Right cardiac atrium (tissue), 5 donors: ENCODE measurements at regions not wholly inside any gene's neighbourhood (a gene's known extent, or its start where the extent isn't known, plus 50 kb on each side); places are given as distances from the start of the nearest gene placed in this dataset.

ENCODE experiments used
- ATAC-seq, 2 donors: fragments of 200-7000 bp; cut with Tn5 transposase; one replicate each; pipeline versions ENCODE4 v1.8.0 to v1.9.1; 2020; ENCODE audit warnings: moderate library complexity in 2 of 2, mild to moderate bottlenecking in 1 of 2
- DNase-seq, 3 donors: peaks; one replicate each; pipeline ENCODE4 v3.0.0-alpha.2; 2020
- H3K27ac ChIP-seq: one replicate; pipeline ENCODE4 v1.5.1; 2013; ENCODE audit warnings: mild to moderate bottlenecking, low read length, control low read depth, moderate library complexity
- H3K27me3 ChIP-seq: one replicate; pipeline ENCODE4 v1.6.1; 2013; ENCODE audit not compliant: control insufficient read depth, insufficient read depth
- H3K4me1 ChIP-seq: one replicate; pipeline ENCODE4 v1.6.1; 2013; ENCODE audit warnings: low read length; ENCODE audit not compliant: control insufficient read depth, insufficient read depth
- H3K4me3 ChIP-seq: one replicate; pipeline ENCODE4 v1.5.1; 2013; ENCODE audit warnings: low read length, control low read depth
- H3K9me3 ChIP-seq: one replicate; pipeline ENCODE4 v1.6.1; 2013; ENCODE audit warnings: low read length; ENCODE audit not compliant: control insufficient read depth
- WGBS: extraction: QIAGEN DNeasy Blood & Tissue Kit; methylation state at CpG from one replicate; pipeline ENCODE4 v1.1.7; 2013; 5-methylcytosine and 5-hydroxymethylcytosine counted together
- intact Hi-C, 4 donors: fragments of 100-400 bp; cut with DNase I; formaldehyde crosslinking; loops; one replicate each; pipeline versions ENCODE4 v1.11.0 to v1.14.0; 2022 to 2023
- donor health status: healthy with polysubstance abuse.
- donor health status: DM: no; HTN: yes; CAD: no.
- donor health status: DM: no; HTN: no; CAD: no.
- donor health status: DM: no; HTN: yes; CAD: no; lungs with severe emphysema.
- donor health status: DM: yes; HTN: yes; CAD: no.

GRCh38 chr10:29879862-29880261 lies 179.5 kb downstream of the JCAD start:
- Histone ChIP-seq H3K27me3 (no peaks in the 10 kb centered on the region), H3K27ac (no peak overlapping the region), H3K4me3 (no peak overlapping the region), H3K4me1 (peaks cover 17% of the 10 kb centered on the region), H3K9me3 (no peaks in the 10 kb centered on the region)
- intact Hi-C loops, result no loop called here
- 86% methylated on average over 4 of the region's 4 CpGs for WGBS
- ATAC-seq, result no peak
- DNase-seq, result no peak

- ATAC-seq, result no peak
- H3K27me3 ChIP-seq, result no peaks in the 10 kb centered on the region
- H3K4me1 ChIP-seq, result peaks cover 17% of the 10 kb centered on the region
These were observed 180.9 kb downstream of the JCAD start for GRCh38 chr10:29878492-29878891.

GRCh38 chr10:29877793-29878491 lies 181.4 kb downstream of the JCAD start:
- no peaks in the 10 kb centered on the region for H3K27me3 ChIP-seq
- H3K9me3 ChIP-seq, result no peaks in the 10 kb centered on the region
- ATAC-seq (peak; percentile 81 to 88), DNase-seq (peak; percentile 90 to 96 (median 90))
- no peak overlapping the region for H3K4me3 ChIP-seq
- peak overlapping the region; percentile 51 for H3K27ac ChIP-seq
- intact Hi-C loops, result no loop called here
- 54% methylated on average over 12 of the region's 12 CpGs for WGBS
- H3K4me1 ChIP-seq, result peaks cover 17% of the 10 kb centered on the region

More at GRCh38 chr10:29878492-29878891, 180.9 kb downstream of the JCAD start:
- H3K27ac ChIP-seq, result peak overlapping the region; percentile 51
- H3K9me3 ChIP-seq, result no peaks in the 10 kb centered on the region
- H3K4me3 ChIP-seq, result no peak overlapping the region
- DNase-seq, result no peak
- WGBS, result 67% methylated on average over 10 of the region's 10 CpGs
- intact Hi-C loops, result no loop called here

GRCh38 chr10:29876008-29876555 lies 183.3 kb downstream of the JCAD start:
- peak; percentile 18 to 54 for ATAC-seq
- Histone ChIP-seq H3K27me3 (no peaks in the 10 kb centered on the region), H3K9me3 (no peaks in the 10 kb centered on the region), H3K4me1 (peaks cover 12% of the 10 kb centered on the region), H3K4me3 (no peak overlapping the region), H3K27ac (no peak overlapping the region)
- WGBS, result 72% methylated on average over 10 of the region's 10 CpGs
- no peak for DNase-seq
- intact Hi-C loops, result no loop called here

- peak in 1 of 2 donors; percentile 61 for ATAC-seq
- H3K27ac ChIP-seq, result no peak overlapping the region
These were observed 184.6 kb downstream of the JCAD start for GRCh38 chr10:29874606-29875269.

GRCh38 chr10:29873941-29874484 lies 185.4 kb downstream of the JCAD start:
- Histone ChIP-seq H3K9me3 (no peaks in the 10 kb centered on the region), H3K4me3 (no peak overlapping the region), H3K27me3 (no peaks in the 10 kb centered on the region), H3K4me1 (peaks cover 9% of the 10 kb centered on the region), H3K27ac (no peak overlapping the region)
- intact Hi-C loops, result no loop called here
- DNase-seq, result no peak
- WGBS, result 70% methylated on average over 1 of the region's 1 CpG
- no peak for ATAC-seq

More at GRCh38 chr10:29874606-29875269, 184.6 kb downstream of the JCAD start:
- Histone ChIP-seq H3K4me3 (no peak overlapping the region), H3K27me3 (no peaks in the 10 kb centered on the region), H3K4me1 (peaks cover 9% of the 10 kb centered on the region), H3K9me3 (no peaks in the 10 kb centered on the region)
- 29% methylated on average over 8 of the region's 8 CpGs for WGBS
- intact Hi-C loops, result no loop called here
- no peak for DNase-seq

- DNase-seq (no peak), ATAC-seq (no peak)
- no peak overlapping the region for H3K4me3 ChIP-seq
- H3K27ac ChIP-seq, result no peak overlapping the region
- no peaks in the 10 kb centered on the region for H3K27me3 ChIP-seq
- WGBS, result 98% methylated on average over 2 of the region's 2 CpGs
- no peaks in the 10 kb centered on the region for H3K4me1 ChIP-seq
- no peaks in the 10 kb centered on the region for H3K9me3 ChIP-seq
- intact Hi-C loops, result no loop called here
These were observed 188.8 kb downstream of the JCAD start for GRCh38 chr10:29870522-29871044.

- H3K4me3 ChIP-seq, result no peak overlapping the region
- intact Hi-C loops, result no loop called here
- ATAC-seq (no peak), DNase-seq (no peak)
- WGBS, result 77% methylated on average over 6 of the region's 6 CpGs
- no peak overlapping the region for H3K27ac ChIP-seq
- H3K4me1 ChIP-seq, result no peaks in the 10 kb centered on the region
- no peaks in the 10 kb centered on the region for H3K9me3 ChIP-seq
- no peaks in the 10 kb centered on the region for H3K27me3 ChIP-seq
These were observed 189.8 kb downstream of the JCAD start for GRCh38 chr10:29869593-29869992.

GRCh38 chr10:29866356-29866755 lies 193.0 kb downstream of the JCAD start:
- no peak overlapping the region for H3K27ac ChIP-seq
- H3K4me3 ChIP-seq, result no peak overlapping the region
- no peaks in the 10 kb centered on the region for H3K27me3 ChIP-seq
- no peak for ATAC-seq
- DNase-seq, result no peak
- H3K9me3 ChIP-seq, result no peaks in the 10 kb centered on the region
- no peaks in the 10 kb centered on the region for H3K4me1 ChIP-seq
- intact Hi-C loops, result no loop called here
- WGBS, result 98% methylated on average over 2 of the region's 2 CpGs

GRCh38 chr10:29865700-29866355 lies 193.6 kb downstream of the JCAD start:
- ATAC-seq (no peak), DNase-seq (no peak)
- no peaks in the 10 kb centered on the region for H3K27me3 ChIP-seq
- 74% methylated on average over 6 of the region's 6 CpGs for WGBS
- H3K27ac ChIP-seq, result no peak overlapping the region
- no peaks in the 10 kb centered on the region for H3K4me1 ChIP-seq
- intact Hi-C loops, result no loop called here
- no peaks in the 10 kb centered on the region for H3K9me3 ChIP-seq
- no peak overlapping the region for H3K4me3 ChIP-seq
